GM18502 (cell line): ENCODE measurements at regions not wholly inside any gene's neighbourhood (a gene's known extent, or its start where the extent isn't known, plus 50 kb on each side); places are given as distances from the start of the nearest gene placed in this dataset.

Experiments
- ATAC-seq: cut with Tn5 transposase; IDR thresholded peaks from one replicate; pipeline ENCODE4 v1.9.1; 2021; ENCODE audit warnings: mild to moderate bottlenecking; ENCODE audit not compliant: unreplicated experiment, poor library complexity

GRCh38 chr4:81375745-81376144 lies 96.0 kb downstream of the RASGEF1B start:
- ATAC-seq: no peak

DNA sequence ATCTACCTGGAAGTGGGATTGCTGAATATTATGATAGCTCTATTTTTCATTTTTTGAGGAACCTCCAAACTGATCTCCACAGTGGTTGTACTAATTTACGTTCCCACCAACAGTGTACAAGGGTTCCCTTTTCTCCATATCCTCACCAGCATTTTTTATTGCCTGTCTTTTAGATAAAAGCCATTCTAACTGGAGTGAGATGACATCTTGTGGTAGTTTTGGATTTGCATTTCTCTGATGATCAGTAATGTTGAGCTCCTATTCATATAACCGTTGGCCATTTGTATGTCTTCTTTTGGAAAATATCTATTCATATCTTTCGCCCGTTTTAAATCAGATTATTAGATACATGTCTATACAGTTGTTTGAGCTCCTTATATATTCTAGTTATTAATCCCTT lies 101.8 kb downstream of the RASGEF1B start:
- no peak for ATAC-seq

DNA sequence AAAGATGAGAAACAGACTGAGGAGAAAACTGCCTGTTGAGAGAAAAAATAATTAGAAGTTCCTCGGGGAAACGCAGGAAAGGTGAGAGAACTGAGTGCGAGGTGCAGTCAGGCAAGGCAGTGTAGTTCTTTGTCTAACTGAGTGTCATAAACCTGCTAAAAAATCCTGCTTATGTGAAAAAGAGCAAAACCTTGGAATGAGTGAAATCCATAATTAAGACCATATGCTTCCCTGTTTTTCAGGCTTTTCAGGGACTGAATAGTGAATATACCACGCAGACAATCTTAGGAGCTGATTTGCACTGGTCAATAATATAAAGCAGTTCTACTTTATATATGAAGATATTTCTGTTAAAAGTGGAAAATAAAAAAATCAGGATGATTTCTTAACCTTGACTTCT lies 104.9 kb downstream of the RASGEF1B start:
- no peak for ATAC-seq

- no peak for ATAC-seq
Observed at GRCh38 chr4:81360737-81361136, 111.0 kb downstream of the RASGEF1B start.

DNA sequence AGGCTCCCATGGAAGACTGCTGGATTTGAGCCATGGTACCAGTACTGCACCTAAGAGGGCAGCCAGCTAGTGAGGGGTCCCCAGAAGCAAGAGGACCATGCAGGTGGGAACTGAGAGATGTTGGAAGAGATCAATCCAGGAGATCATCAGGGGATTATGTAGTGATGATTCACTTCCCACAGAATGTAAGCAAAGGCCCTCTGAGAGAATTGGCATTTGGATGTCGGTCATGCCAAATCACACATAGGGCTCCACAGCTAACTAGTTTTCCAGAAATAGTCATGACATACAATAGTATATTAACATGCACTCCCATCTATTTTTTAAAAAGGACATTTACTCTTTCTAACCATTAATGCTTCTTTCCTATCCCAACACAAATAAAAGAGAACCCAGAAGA lies 112.5 kb downstream of the RASGEF1B start:
- no peak for ATAC-seq

- no peak for ATAC-seq
Observed at GRCh38 chr4:81358154-81358553, 113.6 kb downstream of the RASGEF1B start.

- no peak for ATAC-seq
Observed at GRCh38 chr4:81356621-81357020, 115.1 kb downstream of the RASGEF1B start.

DNA sequence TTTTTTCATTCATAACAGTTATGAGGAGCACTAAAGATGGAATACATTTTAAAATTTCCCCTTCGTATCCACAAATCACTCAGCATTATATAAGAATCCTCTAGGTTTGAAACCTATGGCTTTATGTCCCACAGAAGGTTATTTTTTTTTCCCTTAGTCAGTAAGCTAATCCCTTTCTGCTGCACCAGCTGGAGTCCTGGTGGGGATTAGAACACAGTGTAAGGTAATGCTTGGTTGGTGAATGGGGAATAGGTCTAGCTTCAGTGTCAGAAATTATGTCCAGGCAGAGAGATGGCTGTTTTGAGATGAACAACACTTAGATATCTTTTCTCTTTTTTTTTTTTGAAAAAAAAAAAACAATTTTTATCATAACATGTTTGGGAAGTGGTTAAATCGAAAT lies 116.6 kb downstream of the RASGEF1B start:
- ATAC-seq: no peak

- no peak for ATAC-seq
Observed at GRCh38 chr4:81353861-81354260, 117.8 kb downstream of the RASGEF1B start.

DNA sequence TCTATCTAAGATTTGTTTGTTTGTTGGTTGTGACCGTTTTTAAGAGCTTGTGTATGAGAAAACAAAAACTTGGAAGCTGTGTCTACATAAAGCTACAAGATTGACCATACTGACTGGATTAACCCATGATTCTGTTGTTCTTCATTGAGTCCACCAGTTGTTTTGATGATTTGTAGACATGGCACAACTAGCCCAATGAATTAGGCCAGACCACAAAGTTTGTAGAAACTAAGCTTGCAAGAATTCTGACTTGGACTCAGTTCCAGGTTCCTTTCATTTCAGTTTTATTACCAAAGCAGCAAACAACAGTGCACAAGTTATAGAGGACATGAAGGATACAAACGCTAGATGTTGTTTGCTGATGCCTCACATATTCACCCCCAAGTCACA lies 119.3 kb downstream of the RASGEF1B start:
- no peak for ATAC-seq

- peak; percentile 94 for ATAC-seq
Observed at GRCh38 chr4:81351654-81352445, 119.9 kb downstream of the RASGEF1B start.

DNA sequence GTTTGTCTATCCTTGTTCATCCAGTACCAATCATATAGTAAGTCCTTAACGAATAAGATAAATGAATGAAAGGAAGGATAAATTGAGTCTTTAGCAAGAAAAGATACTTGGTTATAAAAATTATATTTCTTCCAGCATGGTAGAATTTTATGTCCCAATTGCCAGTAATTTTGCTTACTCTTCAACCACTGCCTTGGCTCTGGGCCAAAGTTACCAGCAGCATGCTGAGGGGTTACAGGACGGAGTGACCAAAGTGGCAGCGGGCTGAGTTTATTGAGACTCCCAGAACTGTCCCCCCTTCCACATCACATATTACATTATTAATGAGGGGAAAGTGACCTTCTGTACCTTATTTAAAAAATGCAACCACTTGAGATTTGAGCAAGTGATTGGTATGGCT lies 121.7 kb downstream of the RASGEF1B start:
- ATAC-seq: no peak

DNA sequence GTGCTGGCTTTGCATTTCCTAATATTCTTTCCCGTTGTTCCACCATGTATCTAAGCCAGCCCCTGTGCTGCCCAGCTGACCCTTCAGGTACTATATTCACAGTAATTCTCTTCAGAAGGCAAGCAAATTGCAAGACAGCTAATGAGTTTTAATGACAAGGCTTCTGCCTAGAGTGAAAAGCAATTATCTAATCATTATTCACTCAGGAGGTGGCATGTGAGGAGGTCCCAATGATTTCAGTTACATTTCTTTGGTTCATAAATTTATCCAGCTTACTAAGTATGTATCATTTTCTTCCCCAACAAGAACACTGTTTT lies 123.0 kb downstream of the RASGEF1B start:
- no peak for ATAC-seq

GRCh38 chr4:81348086-81348777 lies 123.5 kb downstream of the RASGEF1B start:
- no peak for ATAC-seq

- ATAC-seq: no peak
Observed at GRCh38 chr4:81346719-81347118, 125.0 kb downstream of the RASGEF1B start.

- ATAC-seq: no peak
Observed at GRCh38 chr4:81343536-81343935, 128.2 kb downstream of the RASGEF1B start.

DNA sequence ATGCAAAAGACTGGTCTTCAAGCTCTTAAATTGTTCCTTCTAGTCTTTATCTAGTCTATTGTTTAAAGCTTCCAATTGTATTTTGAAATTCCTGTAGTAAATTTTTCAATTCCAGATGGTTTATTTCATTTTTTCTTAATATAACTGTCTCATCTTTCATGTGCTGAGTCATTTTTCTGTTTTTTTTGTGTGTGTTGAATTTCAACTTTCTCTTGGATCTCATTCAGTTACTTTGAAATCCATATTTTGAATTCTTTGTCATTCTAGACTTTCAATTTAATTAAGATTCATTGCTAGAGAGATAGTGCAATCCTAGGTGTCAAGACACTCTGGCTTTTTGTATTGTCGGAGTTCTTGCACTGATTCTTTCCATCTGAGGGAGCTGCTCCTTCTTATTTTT lies 128.0 kb upstream of the PRKG2 start:
- no peak for ATAC-seq

- ATAC-seq: no peak
Observed at GRCh38 chr4:81337211-81337610, 122.2 kb upstream of the PRKG2 start.

- no peak for ATAC-seq
Observed at GRCh38 chr4:81335122-81335912, 120.3 kb upstream of the PRKG2 start.

DNA sequence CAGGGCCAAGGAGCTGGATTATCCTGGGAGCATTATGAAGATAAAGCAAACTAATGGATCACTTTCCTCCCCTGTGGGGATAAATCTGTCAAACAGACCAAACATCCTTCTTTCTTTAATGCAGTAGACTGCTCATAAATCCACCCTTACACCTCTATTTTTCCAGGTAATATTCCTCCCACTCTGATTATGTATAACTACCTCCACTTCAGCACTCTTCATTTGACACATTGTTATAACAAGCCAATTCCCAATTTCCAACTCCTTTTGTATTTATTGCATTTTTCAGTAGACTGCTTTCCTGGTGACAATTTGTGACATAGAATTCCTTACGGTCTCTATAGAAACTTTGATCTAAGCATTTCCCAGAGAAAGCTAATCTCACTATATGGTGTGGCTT lies 115.0 kb upstream of the PRKG2 start:
- ATAC-seq: no peak

DNA sequence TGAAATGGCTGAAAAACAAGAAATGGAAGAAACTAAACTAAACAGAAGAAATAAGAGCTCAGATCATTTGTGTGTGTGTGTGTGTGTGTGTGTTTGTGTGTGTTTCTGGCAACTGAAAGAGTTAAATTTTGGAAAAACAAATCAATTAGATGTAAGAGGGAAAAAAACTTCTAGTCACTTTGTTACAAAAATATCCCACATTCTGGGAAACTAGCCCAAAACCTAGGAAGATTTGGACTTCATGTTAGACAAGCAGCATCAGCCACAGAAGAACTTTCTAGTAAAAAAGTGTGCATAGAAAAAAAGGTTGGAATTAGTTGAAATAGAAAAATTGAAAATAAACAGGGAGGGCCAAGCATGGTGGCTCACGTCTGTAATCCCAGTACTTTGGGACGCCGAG lies 111.6 kb upstream of the PRKG2 start:
- no peak for ATAC-seq
